HG03196 (cell line): ENCODE measurements at regions not wholly inside any gene's neighbourhood (a gene's known extent, or its start where the extent isn't known, plus 50 kb on each side); places are given as distances from the start of the nearest gene placed in this dataset.
"Not testable (repeated sequence)": the region's sequence is repeated elsewhere in the genome, so short reads cannot be mapped to it uniquely, and the experiment has no call there.

Experiments
- ATAC-seq: cut with Tn5 transposase; IDR thresholded peaks from one replicate; pipeline ENCODE4 v1.9.1; 2021; ENCODE audit not compliant: unreplicated experiment

- ATAC-seq, result no peak
These were observed 352.4 kb downstream of the GALC start for GRCh38 chr14:87640553-87640952.

- no peak for ATAC-seq
These were observed 354.8 kb downstream of the GALC start for GRCh38 chr14:87638196-87638595.

- ATAC-seq, result no peak
These were observed 357.5 kb downstream of the GALC start for GRCh38 chr14:87635442-87635841.

- no peak for ATAC-seq
These were observed 360.2 kb downstream of the GALC start for GRCh38 chr14:87632796-87633195.

- no peak for ATAC-seq
These were observed 362.1 kb downstream of the GALC start for GRCh38 chr14:87630846-87631245.

GRCh38 chr14:87629788-87630187 is 363.2 kb downstream of the GALC start:
- ATAC-seq, result no peak

- no peak for ATAC-seq
These were observed 364.2 kb downstream of the GALC start for GRCh38 chr14:87628780-87629179.

GRCh38 chr14:87628129-87628528 is 364.9 kb downstream of the GALC start:
- ATAC-seq, result no peak

- ATAC-seq, result no peak
These were observed 366.7 kb downstream of the GALC start for GRCh38 chr14:87626266-87626665.

- ATAC-seq, result no peak
These were observed 369.4 kb downstream of the GALC start for GRCh38 chr14:87623616-87624015.

GRCh38 chr14:87617079-87617478 is 375.9 kb downstream of the GALC start:
- ATAC-seq, result no peak

- no peak for ATAC-seq
These were observed 376.9 kb downstream of the GALC start for GRCh38 chr14:87615822-87616679.

- no peak for ATAC-seq
These were observed 377.9 kb downstream of the GALC start for GRCh38 chr14:87615047-87615446.

GRCh38 chr14:87613881-87614280 is 379.1 kb downstream of the GALC start:
- no peak for ATAC-seq

- not testable (repeated sequence) for ATAC-seq
These were observed 385.9 kb downstream of the GALC start for GRCh38 chr14:87607056-87607455.

GRCh38 chr14:87601036-87601435 is 391.9 kb downstream of the GALC start:
- no peak for ATAC-seq

GRCh38 chr14:87600240-87600639 is 392.7 kb downstream of the GALC start:
- no peak for ATAC-seq

GRCh38 chr14:87581298-87581697 is 411.7 kb downstream of the GALC start:
- no peak for ATAC-seq

GRCh38 chr14:87579036-87579435 is 413.9 kb downstream of the GALC start:
- no peak for ATAC-seq

- no peak for ATAC-seq
These were observed 417.6 kb downstream of the GALC start for GRCh38 chr14:87575378-87575777.

- no peak for ATAC-seq
These were observed 419.4 kb downstream of the GALC start for GRCh38 chr14:87573591-87573990.

GRCh38 chr14:87567618-87568295 is 425.2 kb downstream of the GALC start:
- ATAC-seq, result no peak
